H1 (cell line): ENCODE measurements at regions not wholly inside any gene's neighbourhood (a gene's known extent, or its start where the extent isn't known, plus 50 kb on each side); places are given as distances from the start of the nearest gene placed in this dataset.

Experiments used
- CTCF ChIA-PET: fragments of 300-600 bp; sonication (Branson Sonifier 250); formaldehyde crosslinking; loops from one replicate; lab custom pipeline; 2021; ENCODE audit not compliant: partially characterized antibody; lab: Charles Lee
- POLR2A ChIA-PET: fragments of 300-600 bp; sonication (Branson Sonifier 250); formaldehyde crosslinking; loops from one replicate; lab custom pipeline; 2021; ENCODE audit warnings: inconsistent platforms; ENCODE audit not compliant: partially characterized antibody; lab: Charles Lee
- DNase-seq, 2 experiments: peaks; one replicate each; pipeline versions ENCODE4 v3.0.0 to v3.0.0-alpha.2; 2010 to 2022; ENCODE audit warnings: low spot score in 2 of 2, low read depth in 1 of 2, mixed read lengths in 1 of 2
- FAIRE-seq: peaks from 2 replicates; lab custom pipeline; 2011; peaks lifted over from hg19 to GRCh38; lab: Jason Lieb, UNC
- H2AFZ ChIP-seq: 2 replicates; pipeline ENCODE4 v1.8.1; 2012; ENCODE audit warnings: low read length, inconsistent platforms
- H2AK5ac ChIP-seq: 2 replicates; pipeline ENCODE4 v1.6.1; 2013; ENCODE audit warnings: low read depth, low read length
- H2BK120ac ChIP-seq: replicated peaks from 2 replicates; pipeline ENCODE3; 2013; ENCODE audit warnings: low read depth, low read length, inconsistent platforms
- H2BK12ac ChIP-seq: 2 replicates; pipeline ENCODE4 v1.6.1; 2013; ENCODE audit warnings: low read depth, low read length
- H2BK15ac ChIP-seq: 2 replicates; pipeline ENCODE4 v1.6.1; 2013; ENCODE audit warnings: low read length
- H2BK20ac ChIP-seq: 2 replicates; pipeline ENCODE4 v1.6.1; 2013; ENCODE audit warnings: low read length
- H2BK5ac ChIP-seq: 2 replicates; pipeline ENCODE4 v1.6.1; 2013; ENCODE audit warnings: low read depth, low read length
- H3K14ac ChIP-seq: 2 replicates; pipeline ENCODE4 v1.6.1; 2013; ENCODE audit warnings: inconsistent platforms; ENCODE audit not compliant: insufficient read length
- H3K18ac ChIP-seq: 2 replicates; pipeline ENCODE4 v1.6.1; 2013; ENCODE audit warnings: low read length; ENCODE audit errors: extremely low read depth
- H3K23ac ChIP-seq: 2 replicates; pipeline ENCODE4 v1.6.1; 2013; ENCODE audit warnings: inconsistent platforms; ENCODE audit not compliant: insufficient read length
- H3K23me2 ChIP-seq: 2 replicates; pipeline ENCODE4 v1.6.1; 2013; ENCODE audit warnings: low read depth, low read length
- H3K27ac ChIP-seq: 2 replicates; pipeline ENCODE4 v1.6.1; 2011; ENCODE audit warnings: low read depth, low read length, inconsistent platforms
- H3K27me3 ChIP-seq, 4 experiments: replicated peaks in 1 of 4; 1 replicate in 1 of 4; 2 replicates in 3 of 4; pipeline versions ENCODE4 v1.6.1 to v1.8.1; 2011 to 2013; ENCODE audit warnings: low read length in 3 of 4, mild to moderate bottlenecking in 3 of 4, inconsistent platforms in 2 of 4, mixed read lengths in 2 of 4, moderate library complexity in 1 of 4; ENCODE audit not compliant: control insufficient read depth in 3 of 4, insufficient read depth in 3 of 4; ENCODE audit errors: extremely low read depth in 1 of 4
- H3K36me3 ChIP-seq, 4 experiments: 2 replicates each; pipeline versions ENCODE4 v1.6.1 to v1.8.1; 2011 to 2013; ENCODE audit warnings: mild to moderate bottlenecking in 4 of 4, low read length in 3 of 4, moderate library complexity in 2 of 4, control low read depth in 1 of 4, inconsistent platforms in 1 of 4; ENCODE audit not compliant: insufficient read depth in 4 of 4, control insufficient read depth in 2 of 4
- H3K4ac ChIP-seq: replicated peaks from 2 replicates; pipeline ENCODE3; 2013; ENCODE audit warnings: low read length, low read depth, mixed read lengths, inconsistent platforms; ENCODE audit not compliant: insufficient read length
- H3K4me1 ChIP-seq, 4 experiments: replicated peaks in 1 of 4; 1 replicate in 1 of 4; 2 replicates in 3 of 4; pipeline versions ENCODE4 v1.6.1 to v1.8.1; 2011 to 2013; ENCODE audit warnings: low read length in 3 of 4, inconsistent platforms in 2 of 4, mixed read lengths in 1 of 4; ENCODE audit not compliant: insufficient read depth in 4 of 4, control insufficient read depth in 3 of 4
- H3K4me2 ChIP-seq, 2 experiments: 2 replicates each; pipeline versions ENCODE4 v1.6.1 to v1.8.1; 2011 to 2013; ENCODE audit warnings: low read depth in 2 of 2, low read length in 2 of 2, control low read depth in 1 of 2, inconsistent platforms in 1 of 2, mild to moderate bottlenecking in 1 of 2; ENCODE audit not compliant: insufficient read depth in 1 of 2
- H3K4me3 ChIP-seq, 4 experiments: fragments of 200-600, 300-600 bp in 1 of 4; sonication (generic), shearing (Covaris generic), sonication (Bioruptor Twin) in 1 of 4; 2 replicates each; pipeline versions ENCODE4 v1.5.1 to v1.8.1; 2011 to 2016; ENCODE audit warnings: low read length in 4 of 4, low read depth in 3 of 4, control low read depth in 2 of 4, inconsistent platforms in 2 of 4, mild to moderate bottlenecking in 2 of 4, mixed read lengths in 1 of 4, moderate library complexity in 1 of 4; ENCODE audit not compliant: insufficient read depth in 2 of 4; ENCODE audit errors: extremely low read depth in 1 of 4
- H3K56ac ChIP-seq: replicated peaks from 2 replicates; pipeline ENCODE3; 2013; ENCODE audit warnings: low read depth, mild to moderate bottlenecking, mixed read lengths, low read length, inconsistent platforms; ENCODE audit not compliant: insufficient read length
- H3K79me1 ChIP-seq: 2 replicates; pipeline ENCODE4 v1.6.1; 2013; ENCODE audit warnings: low read depth, low read length, control low read depth
- H3K79me2 ChIP-seq, 2 experiments: 2 replicates each; pipeline versions ENCODE4 v1.6.1 to v1.8.1; 2012 to 2013; ENCODE audit warnings: low read length in 2 of 2, mild to moderate bottlenecking in 2 of 2, inconsistent platforms in 1 of 2; ENCODE audit not compliant: insufficient read depth in 2 of 2, control insufficient read depth in 1 of 2
- H3K9ac ChIP-seq, 4 experiments: replicated peaks in 1 of 4; 1 replicate in 1 of 4; 2 replicates in 3 of 4; pipeline versions ENCODE4 v1.6.1 to v1.8.1; 2011 to 2013; ENCODE audit warnings: low read depth in 3 of 4, low read length in 3 of 4, control low read depth in 2 of 4, mild to moderate bottlenecking in 2 of 4, moderate library complexity in 2 of 4, inconsistent platforms in 1 of 4; ENCODE audit errors: extremely low read depth in 1 of 4
- H3K9me3 ChIP-seq, 2 experiments: 2 replicates each; pipeline versions ENCODE4 v1.6.1 to v1.8.1; 2012 to 2013; ENCODE audit warnings: mild to moderate bottlenecking in 2 of 2, moderate library complexity in 2 of 2, control low read depth in 1 of 2, inconsistent platforms in 1 of 2, low read depth in 1 of 2, low read length in 1 of 2, mixed read lengths in 1 of 2; ENCODE audit not compliant: insufficient read depth in 2 of 2
- H4K20me1 ChIP-seq, 2 experiments: replicated peaks in 1 of 2; 2 replicates each; pipeline versions ENCODE3 to v1.8.1; 2011 to 2013; ENCODE audit warnings: inconsistent platforms in 2 of 2, low read length in 2 of 2, mild to moderate bottlenecking in 1 of 2; ENCODE audit not compliant: insufficient read depth in 2 of 2, control insufficient read depth in 1 of 2
- H4K5ac ChIP-seq: 2 replicates; pipeline ENCODE4 v1.6.1; 2013; ENCODE audit warnings: low read length, low read depth, mixed read lengths, inconsistent platforms; ENCODE audit not compliant: insufficient read length
- H4K8ac ChIP-seq: 2 replicates; pipeline ENCODE4 v1.8.0; 2013; ENCODE audit warnings: mild to moderate bottlenecking, moderate library complexity, low read length, inconsistent platforms; ENCODE audit not compliant: insufficient read depth; ENCODE audit errors: extremely low read depth
- H4K91ac ChIP-seq: replicated peaks from 2 replicates; pipeline ENCODE3; 2013; ENCODE audit warnings: low read length, mixed read lengths, inconsistent platforms; ENCODE audit not compliant: insufficient read length
- ASH2L ChIP-seq: fragments of 200-600, 300-600 bp; sonication (generic); IDR thresholded peaks from one replicate; pipeline ENCODE4 v1.7.1; 2017; ENCODE audit warnings: low read length
- ATF2 ChIP-seq: IDR thresholded peaks from 2 replicates; pipeline ENCODE4 v1.6.1; 2012; ENCODE audit warnings: low read length, inconsistent platforms
- EGR1 ChIP-seq: IDR thresholded peaks from 2 replicates; pipeline ENCODE4 v1.6.1; 2011; ENCODE audit warnings: low read depth, low read length, borderline replicate concordance
- GTF2F1 ChIP-seq: IDR thresholded peaks from 2 replicates; pipeline ENCODE4 v1.6.1; 2012; ENCODE audit warnings: low read depth, low read length, improper control_type of control experiment, borderline replicate concordance
- HDAC6 ChIP-seq: IDR thresholded peaks from one replicate; pipeline ENCODE4 v1.7.1; 2012; ENCODE audit warnings: low read depth, mild to moderate bottlenecking, inconsistent platforms, low read length, moderate library complexity
- JUND ChIP-seq: IDR thresholded peaks from 2 replicates; pipeline ENCODE4 v1.6.1; 2011; ENCODE audit warnings: mild to moderate bottlenecking, improper control_type of control experiment, low read length
- KDM4A ChIP-seq: IDR thresholded peaks from one replicate; pipeline ENCODE4 v1.7.1; 2012; ENCODE audit warnings: low read depth, mild to moderate bottlenecking, moderate library complexity, low read length, inconsistent platforms; ENCODE audit not compliant: severe bottlenecking
- MAX ChIP-seq: IDR thresholded peaks from 2 replicates; pipeline ENCODE4 v1.6.1; 2012; ENCODE audit warnings: inconsistent platforms
- POLR2A ChIP-seq, 2 experiments: IDR thresholded peaks; 1 replicate in 1 of 2; 2 replicates in 1 of 2; pipeline ENCODE4 v1.6.1; 2011; ENCODE audit warnings: low read depth in 2 of 2, low read length in 2 of 2, mild to moderate bottlenecking in 2 of 2; ENCODE audit errors: control extremely low read depth in 1 of 2
- SIRT6 ChIP-seq: IDR thresholded peaks from one replicate; pipeline ENCODE4 v1.7.1; 2012; ENCODE audit warnings: low read length, inconsistent platforms
- SIX5 ChIP-seq: IDR thresholded peaks from 2 replicates; pipeline ENCODE4 v1.6.1; 2011; ENCODE audit warnings: mild to moderate bottlenecking, low read depth, low read length
- USF2 ChIP-seq: IDR thresholded peaks from 2 replicates; pipeline ENCODE4 v1.6.1; 2011; ENCODE audit warnings: low read length, improper control_type of control experiment
- YY1 ChIP-seq: IDR thresholded peaks from 2 replicates; pipeline ENCODE4 v1.6.1; 2011; ENCODE audit warnings: low read depth, mild to moderate bottlenecking, low read length
- WGBS, 2 experiments: shearing (Covaris generic) in 1 of 2; methylation state at CpG; one replicate each; pipeline versions ENCODE4 v1.1.6 to v1.1.7; 2013 to 2015; ENCODE audit warnings: low lambda C conversion rate in 2 of 2, mixed read lengths in 2 of 2, inconsistent platforms in 1 of 2, low coverage in 1 of 2, missing lambda C conversion rate in 1 of 2; ENCODE audit not compliant: insufficient replicate concordance in 2 of 2, insufficient coverage in 1 of 2, insufficient read length in 1 of 2; ENCODE audit errors: extremely low coverage in 1 of 2, missing lambda C conversion rate in 1 of 2; 5-methylcytosine and 5-hydroxymethylcytosine counted together

- H4K91ac ChIP-seq: no peak overlapping the region
- H3K23ac ChIP-seq: no peak overlapping the region
- H3K14ac ChIP-seq: no peak overlapping the region
- no peaks in the 10 kb centered on the region for H3K4me1 ChIP-seq
- no peaks in the 10 kb centered on the region for H4K20me1 ChIP-seq
- H2BK5ac ChIP-seq: no peak overlapping the region
- WGBS, 2 experiments: 94% methylated on average over 1 of the region's 1 CpG; no CpG with 5 or more reads in 1 of the 2 experiments
- no peak overlapping the region for H3K4me2 ChIP-seq
- no peak overlapping the region for H2AK5ac ChIP-seq
- H3K23me2 ChIP-seq: no peaks in the 10 kb centered on the region
- no peak overlapping the region for H3K4me3 ChIP-seq
- no peak overlapping the region for H2BK20ac ChIP-seq
- no peaks in the 10 kb centered on the region for H3K79me1 ChIP-seq
- ChIA-PET POLR2A (no interaction called here), CTCF (no interaction called here)
- no peak overlapping the region for H2AFZ ChIP-seq
- H2BK15ac ChIP-seq: no peak overlapping the region
- H3K79me2 ChIP-seq: no peaks in the 10 kb centered on the region
- no peak overlapping the region for H4K5ac ChIP-seq
- H3K56ac ChIP-seq: no peak overlapping the region
- no peak overlapping the region for H3K18ac ChIP-seq
- DNase-seq: no peak
- H3K9ac ChIP-seq: no peak overlapping the region
- H3K9me3 ChIP-seq: peaks cover 11 to 15% of the 10 kb centered on the region in 2 experiments; a peak in 3 of 4 replicates
- H2BK12ac ChIP-seq: no peak overlapping the region
- no peak overlapping the region for H3K4ac ChIP-seq
- FAIRE-seq: no peak
- H3K36me3 ChIP-seq: no peaks in the 10 kb centered on the region
- H4K8ac ChIP-seq: no peak overlapping the region
- no peak overlapping the region for H3K27ac ChIP-seq
- no peaks in the 10 kb centered on the region for H3K27me3 ChIP-seq
- no peak overlapping the region for H2BK120ac ChIP-seq
- TF ChIP-seq HDAC6 (no peak), GTF2F1 (no peak), ATF2 (no peak), YY1 (no peak), POLR2A (IDR thresholded peaks at IDR 0.05; ENCODE audit: control extremely low read depth in 1 of 2, low read depth in 2 of 2, low read length in 2 of 2) (no peak), SIRT6 (no peak), MAX (no peak), SIX5 (no peak), USF2 (no peak), JUND (no peak), ASH2L (no peak), KDM4A (no peak), EGR1 (no peak)
These were observed 799.0 kb downstream of the TLR4 start for GRCh38 chr9:118503236-118503635.
